Osteoblast (primary cell): ENCODE measurements at regions not wholly inside any gene's neighbourhood (a gene's known extent, or its start where the extent isn't known, plus 50 kb on each side); places are given as distances from the start of the nearest gene placed in this dataset.

Experiments
- DNase-seq: peaks from one replicate; pipeline ENCODE4 v3.0.0; 2011; ENCODE audit warnings: low spot score, mixed read lengths; ENCODE audit not compliant: insufficient read length; ENCODE audit errors: missing footprints
- H2AFZ ChIP-seq: 2 replicates; pipeline ENCODE4 v1.6.0; 2011; ENCODE audit warnings: mild to moderate bottlenecking, low read length
- H3K27ac ChIP-seq: 2 replicates; pipeline ENCODE4 v1.5.1; 2011; ENCODE audit warnings: mild to moderate bottlenecking, low read depth, low read length, moderate library complexity
- H3K27me3 ChIP-seq: 2 replicates; pipeline ENCODE4 v1.6.0; 2012; ENCODE audit warnings: mild to moderate bottlenecking, control low read depth, inconsistent platforms, low read length, moderate library complexity; ENCODE audit not compliant: insufficient read depth
- H3K36me3 ChIP-seq: 2 replicates; pipeline ENCODE4 v1.5.1; 2011; ENCODE audit warnings: mild to moderate bottlenecking, low read length, control low read depth, moderate library complexity; ENCODE audit not compliant: insufficient read depth
- H3K4me1 ChIP-seq: 2 replicates; pipeline ENCODE4 v1.5.1; 2011; ENCODE audit warnings: mild to moderate bottlenecking, low read length, control low read depth, moderate library complexity; ENCODE audit not compliant: insufficient read depth
- H3K4me2 ChIP-seq: 2 replicates; pipeline ENCODE4 v1.6.0; 2011; ENCODE audit warnings: mild to moderate bottlenecking, low read length; ENCODE audit not compliant: insufficient read depth
- H3K4me3 ChIP-seq: fragments of 200-600 bp; sonication (generic); 3 replicates; pipeline ENCODE4 v1.5.1; 2012; ENCODE audit warnings: mild to moderate bottlenecking, low read length, inconsistent platforms; ENCODE audit not compliant: insufficient read depth
- H3K79me2 ChIP-seq: 2 replicates; pipeline ENCODE4 v1.6.0; 2012; ENCODE audit warnings: mild to moderate bottlenecking, low read length, control low read depth, inconsistent platforms; ENCODE audit not compliant: insufficient read depth
- H3K9me3 ChIP-seq: 2 replicates; pipeline ENCODE4 v1.5.1; 2011; ENCODE audit warnings: low read depth, low read length, control low read depth
- H4K20me1 ChIP-seq: 2 replicates; pipeline ENCODE4 v1.6.0; 2012; ENCODE audit warnings: mild to moderate bottlenecking, low read length, control low read depth; ENCODE audit not compliant: insufficient read depth
- TF ChIP-seq, protein P1 (sequence below): IDR thresholded peaks from 2 replicates; pipeline ENCODE4 v1.5.1; 2011; ENCODE audit warnings: mild to moderate bottlenecking, low read depth, low read length, moderate library complexity; ENCODE audit errors: extremely low read depth

- TF ChIP-seq, protein P1, sequence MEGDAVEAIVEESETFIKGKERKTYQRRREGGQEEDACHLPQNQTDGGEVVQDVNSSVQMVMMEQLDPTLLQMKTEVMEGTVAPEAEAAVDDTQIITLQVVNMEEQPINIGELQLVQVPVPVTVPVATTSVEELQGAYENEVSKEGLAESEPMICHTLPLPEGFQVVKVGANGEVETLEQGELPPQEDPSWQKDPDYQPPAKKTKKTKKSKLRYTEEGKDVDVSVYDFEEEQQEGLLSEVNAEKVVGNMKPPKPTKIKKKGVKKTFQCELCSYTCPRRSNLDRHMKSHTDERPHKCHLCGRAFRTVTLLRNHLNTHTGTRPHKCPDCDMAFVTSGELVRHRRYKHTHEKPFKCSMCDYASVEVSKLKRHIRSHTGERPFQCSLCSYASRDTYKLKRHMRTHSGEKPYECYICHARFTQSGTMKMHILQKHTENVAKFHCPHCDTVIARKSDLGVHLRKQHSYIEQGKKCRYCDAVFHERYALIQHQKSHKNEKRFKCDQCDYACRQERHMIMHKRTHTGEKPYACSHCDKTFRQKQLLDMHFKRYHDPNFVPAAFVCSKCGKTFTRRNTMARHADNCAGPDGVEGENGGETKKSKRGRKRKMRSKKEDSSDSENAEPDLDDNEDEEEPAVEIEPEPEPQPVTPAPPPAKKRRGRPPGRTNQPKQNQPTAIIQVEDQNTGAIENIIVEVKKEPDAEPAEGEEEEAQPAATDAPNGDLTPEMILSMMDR = no peak
- H3K9me3 ChIP-seq = no peaks in the 10 kb centered on the region
Measured at GRCh38 chr16:54482892-54483574, 196.4 kb upstream of the IRX3 start.

GRCh38 chr16:54480429-54480828 lies 193.8 kb upstream of the IRX3 start:
- Histone ChIP-seq H3K79me2 (no peaks in the 10 kb centered on the region), H3K9me3 (no peaks in the 10 kb centered on the region), H3K4me2 (no peak overlapping the region), H3K36me3 (no peaks in the 10 kb centered on the region), H3K27ac (no peak overlapping the region), H2AFZ (no peak overlapping the region), H3K4me1 (no peaks in the 10 kb centered on the region), H3K27me3 (no peaks in the 10 kb centered on the region), H4K20me1 (no peaks in the 10 kb centered on the region), H3K4me3 (no peak overlapping the region)
- DNase-seq = no peak
- TF ChIP-seq, protein P1 = no peak

More at GRCh38 chr16:54482892-54483574, 196.4 kb upstream of the IRX3 start:
- no peak overlapping the region for H3K4me2 ChIP-seq
- no peak overlapping the region for H3K27ac ChIP-seq
- no peaks in the 10 kb centered on the region for H3K36me3 ChIP-seq
- H3K27me3 ChIP-seq = no peaks in the 10 kb centered on the region
- no peaks in the 10 kb centered on the region for H3K79me2 ChIP-seq
- no peak overlapping the region for H2AFZ ChIP-seq
- no peak overlapping the region for H3K4me3 ChIP-seq
- no peaks in the 10 kb centered on the region for H4K20me1 ChIP-seq
- DNase-seq = no peak
- no peaks in the 10 kb centered on the region for H3K4me1 ChIP-seq

DNA sequence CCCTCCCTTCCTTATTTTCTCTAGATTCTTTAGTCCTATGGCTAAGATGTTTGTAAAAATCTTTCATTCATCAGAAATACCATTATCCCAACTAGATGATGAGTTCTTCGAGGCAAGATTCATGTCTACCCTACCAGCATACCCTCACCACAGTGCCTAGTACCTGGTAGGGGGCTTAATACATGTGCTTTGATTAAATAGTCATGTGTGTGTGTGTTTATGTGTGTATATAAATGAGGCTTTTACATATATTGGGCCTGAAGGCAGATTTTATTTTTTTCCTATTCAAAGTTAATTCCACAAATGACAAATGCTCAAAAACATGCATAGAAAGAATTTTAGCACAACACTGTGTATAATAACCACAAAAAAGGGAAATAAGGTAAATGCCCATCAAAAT lies 193.0 kb upstream of the IRX3 start:
- Histone ChIP-seq H3K4me2 (no peak overlapping the region), H3K9me3 (no peaks in the 10 kb centered on the region), H3K4me3 (no peak overlapping the region), H3K36me3 (no peaks in the 10 kb centered on the region), H3K4me1 (no peaks in the 10 kb centered on the region), H3K27me3 (no peaks in the 10 kb centered on the region), H3K27ac (no peak overlapping the region), H3K79me2 (no peaks in the 10 kb centered on the region), H4K20me1 (no peaks in the 10 kb centered on the region), H2AFZ (no peak overlapping the region)
- TF ChIP-seq, protein P1 = no peak
- no peak for DNase-seq

GRCh38 chr16:54477714-54478113 lies 191.1 kb upstream of the IRX3 start:
- Histone ChIP-seq H3K27ac (no peak overlapping the region), H3K79me2 (no peaks in the 10 kb centered on the region), H3K36me3 (no peaks in the 10 kb centered on the region), H2AFZ (peak overlapping the region; percentile 18), H3K4me1 (no peaks in the 10 kb centered on the region), H3K4me2 (no peak overlapping the region), H3K27me3 (no peaks in the 10 kb centered on the region), H3K9me3 (no peaks in the 10 kb centered on the region), H4K20me1 (no peaks in the 10 kb centered on the region), H3K4me3 (no peak overlapping the region)
- TF ChIP-seq, protein P1 = no peak
- DNase-seq = no peak
